ENCODE measurements at regions not wholly inside any gene's neighbourhood (a gene's known extent, or its start where the extent isn't known, plus 50 kb on each side); places are given as distances from the start of the nearest gene placed in this dataset.

DNA sequence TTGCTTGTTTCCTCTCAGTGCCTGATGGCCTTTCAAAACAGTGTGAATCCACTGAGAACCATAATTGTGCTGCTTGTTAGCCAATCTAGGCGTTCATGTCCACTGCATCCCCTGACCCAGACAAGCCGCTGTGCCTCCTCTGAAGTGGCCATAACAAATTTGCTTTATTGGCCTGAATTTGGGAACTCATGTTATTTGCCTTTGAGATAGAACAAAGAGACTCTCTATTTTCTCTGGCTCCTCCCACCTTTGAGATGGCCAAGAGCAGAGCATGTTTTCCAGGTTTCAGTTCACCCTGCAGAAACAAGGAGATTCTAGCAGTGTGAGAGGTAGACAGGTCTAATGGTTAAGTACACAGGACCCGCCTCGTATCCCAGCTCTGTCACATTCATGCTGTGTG lies 723.9 kb downstream of the MED13L start:
- 84 to 92% methylated on average over 4 of the region's 4 CpGs for WGBS, 2 experiments
- Histone ChIP-seq H3K9me3 (ENCODE audit: control insufficient read depth, low read length) (no peaks in the 10 kb centered on the region), H3K4me1 (ENCODE audit: control insufficient read depth, insufficient read depth, low read length) (no peaks in the 10 kb centered on the region), H3K27ac (ENCODE audit: insufficient read depth, low read depth, low read length, poor library complexity, severe bottlenecking) (no peak overlapping the region), H3K36me3 (ENCODE audit: control insufficient read depth, insufficient read depth, low read length) (no peaks in the 10 kb centered on the region), H3K27me3 (ENCODE audit: control insufficient read depth, insufficient read depth, low read length, poor library complexity, severe bottlenecking) (no peaks in the 10 kb centered on the region), H3K4me3 (ENCODE audit: insufficient read depth, low read depth, low read length) (no peak overlapping the region)

DNA sequence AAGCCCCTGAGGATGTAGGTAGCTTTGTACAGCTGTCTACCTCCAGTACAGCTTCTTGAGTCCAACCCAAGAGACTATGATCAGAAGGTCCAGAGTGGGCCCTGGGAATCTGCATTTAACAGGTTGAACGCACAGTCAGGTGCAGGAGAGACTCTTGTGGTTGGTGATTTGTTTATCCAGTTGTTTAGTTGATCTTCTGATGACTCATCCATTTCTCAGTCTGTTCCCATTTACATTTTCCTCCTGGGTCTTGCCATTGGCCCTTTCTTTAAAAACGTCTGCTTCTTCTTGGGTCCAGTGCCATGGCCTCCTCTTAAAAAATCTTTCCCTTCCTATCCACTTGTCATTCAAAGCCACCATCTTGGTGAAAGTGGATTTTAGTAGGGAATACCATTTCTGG lies 734.2 kb downstream of the MED13L start:
- no peaks in the 10 kb centered on the region for H3K27me3 ChIP-seq (ENCODE audit: control insufficient read depth, insufficient read depth, low read length, poor library complexity, severe bottlenecking)
- no peaks in the 10 kb centered on the region for H3K9me3 ChIP-seq (ENCODE audit: control insufficient read depth, low read length)
- H3K36me3 ChIP-seq (ENCODE audit: control insufficient read depth, insufficient read depth, low read length), result no peaks in the 10 kb centered on the region
- WGBS, 2 experiments, result 86 to 98% methylated on average over 2 of the region's 2 CpGs
- H3K27ac ChIP-seq (ENCODE audit: insufficient read depth, low read depth, low read length, poor library complexity, severe bottlenecking), result no peak overlapping the region
- H3K4me1 ChIP-seq (ENCODE audit: control insufficient read depth, insufficient read depth, low read length), result no peaks in the 10 kb centered on the region
- no peak overlapping the region for H3K4me3 ChIP-seq (ENCODE audit: insufficient read depth, low read depth, low read length)

DNA sequence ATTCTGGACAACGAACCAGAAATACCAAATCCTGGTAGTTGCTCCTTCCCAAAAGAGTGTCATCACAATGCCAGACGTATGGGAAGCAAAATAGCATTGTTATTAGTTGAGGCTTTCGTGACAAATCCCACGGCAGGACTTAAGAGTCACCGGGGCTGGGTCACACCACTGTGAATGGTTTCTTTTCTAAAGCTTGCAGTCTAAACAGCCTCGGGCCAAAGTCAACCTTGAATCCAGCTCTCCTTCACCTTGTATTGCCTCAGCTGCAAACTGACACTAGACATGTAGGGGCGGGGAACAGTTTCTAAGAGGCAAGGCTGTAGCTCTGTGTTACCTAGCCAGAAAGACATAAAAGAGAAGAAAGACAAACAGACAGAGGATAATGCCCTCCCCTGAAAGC lies 734.8 kb downstream of the MED13L start:
- WGBS, 2 experiments, result 92 to 93% methylated on average over 7 of the region's 7 CpGs
- Histone ChIP-seq H3K4me1 (ENCODE audit: control insufficient read depth, insufficient read depth, low read length) (no peaks in the 10 kb centered on the region), H3K27ac (ENCODE audit: insufficient read depth, low read depth, low read length, poor library complexity, severe bottlenecking) (no peak overlapping the region), H3K4me3 (ENCODE audit: insufficient read depth, low read depth, low read length) (no peak overlapping the region), H3K9me3 (ENCODE audit: control insufficient read depth, low read length) (no peaks in the 10 kb centered on the region), H3K27me3 (ENCODE audit: control insufficient read depth, insufficient read depth, low read length, poor library complexity, severe bottlenecking) (no peaks in the 10 kb centered on the region), H3K36me3 (ENCODE audit: control insufficient read depth, insufficient read depth, low read length) (no peaks in the 10 kb centered on the region)

DNA sequence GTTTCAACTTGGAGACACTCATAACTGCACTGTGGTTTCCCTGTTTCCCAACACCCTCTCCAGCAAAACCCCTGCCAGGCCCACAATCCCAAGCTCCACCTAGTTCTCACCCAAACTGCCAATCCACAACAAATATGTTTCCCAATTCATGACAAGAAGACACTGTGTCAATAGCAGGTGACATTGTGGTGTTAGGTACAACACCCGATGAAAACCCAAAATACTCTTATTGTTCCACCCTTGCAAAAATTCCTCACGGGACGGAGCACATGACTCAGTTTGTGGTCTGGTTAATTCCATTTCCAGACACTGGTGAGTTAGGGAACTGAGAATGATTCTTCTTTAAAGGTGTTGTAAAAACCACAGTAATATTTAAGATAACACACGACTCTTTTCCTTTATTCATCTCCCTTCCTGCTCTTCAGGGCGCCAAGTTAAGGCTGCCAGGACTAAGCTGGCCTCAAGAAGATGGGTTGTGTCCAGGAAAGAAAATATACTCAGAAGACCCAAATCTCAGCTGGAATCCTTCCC lies 735.5 kb downstream of the MED13L start:
- H3K36me3 ChIP-seq (ENCODE audit: control insufficient read depth, insufficient read depth, low read length), result no peaks in the 10 kb centered on the region
- H3K9me3 ChIP-seq (ENCODE audit: control insufficient read depth, low read length), result no peaks in the 10 kb centered on the region
- no peak overlapping the region for H3K4me3 ChIP-seq (ENCODE audit: insufficient read depth, low read depth, low read length)
- H3K4me1 ChIP-seq (ENCODE audit: control insufficient read depth, insufficient read depth, low read length), result no peaks in the 10 kb centered on the region
- no peak overlapping the region for H3K27ac ChIP-seq (ENCODE audit: insufficient read depth, low read depth, low read length, poor library complexity, severe bottlenecking)
- no peaks in the 10 kb centered on the region for H3K27me3 ChIP-seq (ENCODE audit: control insufficient read depth, insufficient read depth, low read length, poor library complexity, severe bottlenecking)
- WGBS, 2 experiments, result 68 to 76% methylated on average over 5 of the region's 5 CpGs

DNA sequence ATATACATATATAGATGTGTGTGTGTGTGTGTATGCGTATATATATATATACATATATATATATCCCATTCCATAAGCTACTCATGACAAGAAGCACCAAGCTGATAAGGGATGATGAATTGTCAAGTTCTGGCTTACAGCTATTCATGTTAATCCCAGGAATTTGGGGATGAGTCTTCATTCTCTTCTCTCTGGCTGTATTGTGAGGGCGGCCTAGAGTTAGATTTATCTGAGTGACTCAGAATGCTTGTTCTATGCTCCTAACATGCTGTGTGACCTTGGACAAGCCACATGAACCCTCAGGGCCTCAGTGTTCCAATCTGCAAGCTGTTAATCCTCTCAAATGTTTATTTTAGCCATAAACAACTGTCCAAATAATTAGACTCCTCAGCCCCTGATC lies 749.0 kb downstream of the MED13L start:
- Histone ChIP-seq H3K4me1 (ENCODE audit: control insufficient read depth, insufficient read depth, low read length) (no peaks in the 10 kb centered on the region), H3K9me3 (ENCODE audit: control insufficient read depth, low read length) (no peaks in the 10 kb centered on the region), H3K4me3 (ENCODE audit: insufficient read depth, low read depth, low read length) (no peak overlapping the region), H3K27me3 (ENCODE audit: control insufficient read depth, insufficient read depth, low read length, poor library complexity, severe bottlenecking) (no peaks in the 10 kb centered on the region), H3K36me3 (ENCODE audit: control insufficient read depth, insufficient read depth, low read length) (no peaks in the 10 kb centered on the region), H3K27ac (ENCODE audit: insufficient read depth, low read depth, low read length, poor library complexity, severe bottlenecking) (no peak overlapping the region)
- WGBS, 2 experiments, result 93 to 100% methylated on average over 1 of the region's 2 CpGs

DNA sequence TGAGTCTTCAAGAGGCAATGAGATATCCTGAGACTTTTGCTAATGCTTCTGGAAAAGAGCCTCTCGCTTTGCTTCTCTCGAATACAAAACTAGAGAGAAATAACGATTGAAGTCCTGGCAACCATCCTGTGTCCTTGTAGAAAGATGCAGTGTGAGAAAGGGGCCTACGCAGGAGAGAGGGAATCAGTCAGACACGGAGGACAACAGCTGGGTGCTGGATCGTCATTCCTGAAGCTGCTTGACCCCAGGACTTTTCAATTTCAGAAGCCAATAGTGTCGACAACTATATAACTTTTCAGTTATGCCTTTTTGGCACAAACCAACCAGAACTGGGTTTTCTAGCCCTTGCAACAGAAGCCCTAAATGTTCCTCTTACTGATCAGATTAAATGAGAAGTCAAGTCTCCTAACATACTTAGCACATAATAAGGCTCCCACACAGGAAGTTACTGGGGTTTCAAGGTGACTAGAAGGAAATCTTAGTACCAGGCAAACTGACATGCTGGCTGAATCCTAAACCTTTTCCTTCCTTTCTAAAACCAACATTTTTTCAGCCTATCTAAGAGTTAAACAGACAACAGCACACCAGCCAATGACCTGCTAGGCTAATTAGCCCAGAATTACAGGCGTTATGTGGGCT lies 755.6 kb downstream of the MED13L start:
- no peaks in the 10 kb centered on the region for H3K9me3 ChIP-seq (ENCODE audit: control insufficient read depth, low read length)
- no peaks in the 10 kb centered on the region for H3K36me3 ChIP-seq (ENCODE audit: control insufficient read depth, insufficient read depth, low read length)
- H3K4me3 ChIP-seq (ENCODE audit: insufficient read depth, low read depth, low read length), result no peak overlapping the region
- WGBS, 2 experiments, result 76 to 78% methylated on average over 8 of the region's 8 CpGs
- H3K27me3 ChIP-seq (ENCODE audit: control insufficient read depth, insufficient read depth, low read length, poor library complexity, severe bottlenecking), result no peaks in the 10 kb centered on the region
- H3K27ac ChIP-seq (ENCODE audit: insufficient read depth, low read depth, low read length, poor library complexity, severe bottlenecking), result no peak overlapping the region
- H3K4me1 ChIP-seq (ENCODE audit: control insufficient read depth, insufficient read depth, low read length), result no peaks in the 10 kb centered on the region

DNA sequence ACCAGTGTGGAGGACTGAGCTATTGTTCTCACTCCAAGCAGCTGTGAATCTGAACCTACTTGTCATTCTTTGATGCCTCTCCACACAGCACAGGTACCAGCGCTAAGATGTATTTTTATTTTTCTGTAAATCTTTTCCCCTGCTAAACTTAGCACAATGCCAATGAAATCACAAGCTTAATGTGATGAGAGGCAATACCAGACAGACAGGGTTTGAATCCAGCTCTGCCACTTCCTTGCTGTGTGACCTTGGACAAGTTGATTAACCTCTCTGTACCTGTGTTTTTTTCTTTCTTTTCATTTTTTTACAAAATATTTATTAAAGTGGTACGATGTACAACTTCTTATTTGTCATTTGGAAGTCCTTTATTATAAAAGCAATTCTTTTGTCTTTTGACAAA lies 757.6 kb downstream of the MED13L start:
- 78 to 100% methylated on average over 1 of the region's 2 CpGs for WGBS, 2 experiments
- no peaks in the 10 kb centered on the region for H3K27me3 ChIP-seq (ENCODE audit: control insufficient read depth, insufficient read depth, low read length, poor library complexity, severe bottlenecking)
- H3K4me1 ChIP-seq (ENCODE audit: control insufficient read depth, insufficient read depth, low read length), result no peaks in the 10 kb centered on the region
- no peaks in the 10 kb centered on the region for H3K36me3 ChIP-seq (ENCODE audit: control insufficient read depth, insufficient read depth, low read length)
- H3K4me3 ChIP-seq (ENCODE audit: insufficient read depth, low read depth, low read length), result no peak overlapping the region
- no peak overlapping the region for H3K27ac ChIP-seq (ENCODE audit: insufficient read depth, low read depth, low read length, poor library complexity, severe bottlenecking)
- no peaks in the 10 kb centered on the region for H3K9me3 ChIP-seq (ENCODE audit: control insufficient read depth, low read length)

DNA sequence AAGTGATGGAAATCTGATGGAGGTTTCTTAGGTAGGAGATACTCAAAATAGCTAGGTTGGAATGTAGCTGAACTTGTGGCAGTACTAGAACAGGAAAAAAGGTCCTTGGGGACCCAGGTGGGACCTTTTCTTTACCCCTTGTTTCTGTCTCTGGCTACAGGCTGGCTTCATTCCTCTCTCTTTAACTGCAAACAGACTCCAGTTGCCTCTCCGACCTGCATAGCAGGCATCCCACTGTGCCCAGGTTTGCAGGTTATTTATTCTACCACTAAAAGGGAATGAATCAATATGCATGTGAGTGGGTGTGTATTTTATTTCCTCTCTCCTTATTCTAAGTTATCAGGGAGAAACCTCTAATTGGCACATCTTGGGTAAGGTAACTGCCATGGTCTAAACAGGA lies 758.1 kb downstream of the MED13L start:
- no peaks in the 10 kb centered on the region for H3K4me1 ChIP-seq (ENCODE audit: control insufficient read depth, insufficient read depth, low read length)
- WGBS, 2 experiments, result 0 to 27% methylated on average over 1 of the region's 1 CpG
- no peak overlapping the region for H3K4me3 ChIP-seq (ENCODE audit: insufficient read depth, low read depth, low read length)
- no peak overlapping the region for H3K27ac ChIP-seq (ENCODE audit: insufficient read depth, low read depth, low read length, poor library complexity, severe bottlenecking)
- no peaks in the 10 kb centered on the region for H3K9me3 ChIP-seq (ENCODE audit: control insufficient read depth, low read length)
- H3K27me3 ChIP-seq (ENCODE audit: control insufficient read depth, insufficient read depth, low read length, poor library complexity, severe bottlenecking), result no peaks in the 10 kb centered on the region
- no peaks in the 10 kb centered on the region for H3K36me3 ChIP-seq (ENCODE audit: control insufficient read depth, insufficient read depth, low read length)

DNA sequence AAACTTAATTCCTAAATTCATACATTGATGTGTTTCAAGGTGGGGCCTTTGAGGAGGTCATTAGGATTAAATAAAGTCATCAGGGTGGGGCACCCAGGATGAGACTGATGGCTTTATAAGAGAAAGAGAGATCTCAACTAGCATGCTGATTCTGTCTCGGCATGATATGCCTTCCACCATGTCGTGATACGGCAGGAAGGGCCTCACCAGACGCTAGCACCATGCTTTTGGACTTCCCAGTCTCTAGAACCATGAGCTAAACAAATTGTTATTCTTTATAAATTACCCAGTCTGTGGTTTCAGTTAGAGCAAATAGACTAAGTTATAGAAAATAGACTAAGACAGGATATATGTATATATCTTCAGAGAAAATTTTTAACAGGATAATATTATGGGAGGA lies 759.6 kb downstream of the MED13L start:
- Histone ChIP-seq H3K36me3 (ENCODE audit: control insufficient read depth, insufficient read depth, low read length) (no peaks in the 10 kb centered on the region), H3K27ac (ENCODE audit: insufficient read depth, low read depth, low read length, poor library complexity, severe bottlenecking) (no peak overlapping the region), H3K27me3 (ENCODE audit: control insufficient read depth, insufficient read depth, low read length, poor library complexity, severe bottlenecking) (no peaks in the 10 kb centered on the region), H3K9me3 (ENCODE audit: control insufficient read depth, low read length) (no peaks in the 10 kb centered on the region), H3K4me1 (ENCODE audit: control insufficient read depth, insufficient read depth, low read length) (no peaks in the 10 kb centered on the region), H3K4me3 (ENCODE audit: insufficient read depth, low read depth, low read length) (no peak overlapping the region)
- 87 to 94% methylated on average over 4 of the region's 4 CpGs for WGBS, 2 experiments

DNA sequence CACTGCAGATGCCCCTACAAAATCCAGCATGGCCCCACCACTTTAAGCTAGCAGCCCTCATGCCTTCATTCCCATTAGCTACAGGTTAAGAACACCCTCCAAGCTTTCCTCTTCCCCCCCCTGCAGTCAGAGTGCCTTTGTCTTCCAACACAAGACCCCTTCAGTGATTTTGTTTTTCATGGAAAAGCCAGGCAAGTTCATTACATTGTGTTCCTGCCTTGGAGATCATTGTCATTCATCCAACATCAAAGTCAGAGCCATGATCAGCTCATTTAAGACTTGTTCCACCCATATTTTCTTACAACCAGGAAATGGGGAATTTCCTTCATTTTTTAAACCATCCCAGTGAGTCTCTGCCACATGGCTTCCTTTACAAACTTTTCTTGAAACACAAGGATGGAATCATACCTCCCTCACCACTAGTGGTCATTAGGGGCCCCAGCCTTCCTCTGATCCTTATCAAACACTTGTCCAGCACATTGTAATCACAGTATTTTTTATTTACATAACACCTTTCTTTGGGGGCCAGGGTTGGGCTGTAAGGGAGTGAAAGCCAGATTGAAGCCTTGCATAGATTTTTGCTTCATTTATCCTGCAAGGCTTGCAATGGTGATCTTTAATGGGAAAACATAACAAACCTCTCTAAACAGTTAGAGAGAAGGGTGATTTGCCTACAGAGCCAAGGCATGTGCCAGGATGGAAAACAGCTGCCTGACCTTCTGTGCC lies 765.3 kb downstream of the MED13L start:
- no peak overlapping the region for H3K27ac ChIP-seq (ENCODE audit: insufficient read depth, low read depth, low read length, poor library complexity, severe bottlenecking)
- H3K4me3 ChIP-seq (ENCODE audit: insufficient read depth, low read depth, low read length), result no peak overlapping the region
- H3K4me1 ChIP-seq (ENCODE audit: control insufficient read depth, insufficient read depth, low read length), result peaks cover 16% of the 10 kb centered on the region
- H3K36me3 ChIP-seq (ENCODE audit: control insufficient read depth, insufficient read depth, low read length), result no peaks in the 10 kb centered on the region
- H3K27me3 ChIP-seq (ENCODE audit: control insufficient read depth, insufficient read depth, low read length, poor library complexity, severe bottlenecking), result peaks cover 33% of the 10 kb centered on the region
- no peaks in the 10 kb centered on the region for H3K9me3 ChIP-seq (ENCODE audit: control insufficient read depth, low read length)
